Suprapubic skin (tissue), 4 donors: ENCODE measurements at regions not wholly inside any gene's neighbourhood (a gene's known extent, or its start where the extent isn't known, plus 50 kb on each side); places are given as distances from the start of the nearest gene placed in this dataset.

Experiments used
- CTCF ChIP-seq, 2 donors: fragments of 200-600 bp in 1 of 2; fragments of 450-650 bp in 1 of 2; sonication (generic) in 1 of 2; IDR thresholded peaks; one replicate each; pipeline ENCODE4 v1.5.1; 2016 to 2019; ENCODE audit warnings: antibody characterized with exemption in 2 of 2, mild to moderate bottlenecking in 1 of 2, moderate library complexity in 1 of 2
- EP300 ChIP-seq: sonication (generic); formaldehyde crosslinking; IDR thresholded peaks from one replicate; pipeline ENCODE4 v1.6.1; 2017; ENCODE audit warnings: antibody characterized with exemption
- POLR2AphosphoS5 ChIP-seq, 3 donors: sonication (generic); formaldehyde crosslinking; IDR thresholded peaks; one replicate each; pipeline ENCODE4 v1.6.1; 2017; ENCODE audit warnings: antibody characterized with exemption in 3 of 3

DNA sequence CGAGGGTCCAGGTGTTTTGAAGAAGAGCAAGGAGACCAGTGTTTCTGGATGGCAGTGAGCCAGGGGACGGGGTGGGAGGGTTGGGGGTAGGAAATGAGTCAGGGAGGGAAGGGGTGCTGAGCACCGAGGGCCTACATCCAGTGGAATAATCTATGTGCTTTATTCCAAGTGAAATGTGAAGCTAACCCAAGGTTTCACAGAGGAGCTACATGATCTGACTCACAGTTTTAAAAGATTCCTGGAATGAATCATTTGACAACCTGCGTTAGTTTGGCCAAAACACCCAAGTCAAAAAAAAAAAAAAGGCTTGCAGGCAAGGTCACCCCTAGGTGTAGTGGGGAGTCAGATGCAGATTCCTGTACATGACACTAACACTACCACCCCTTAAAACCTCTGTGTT is 419.7 kb upstream of the MEX3C start:
- no peak for TF ChIP-seq CTCF (IDR thresholded peaks at IDR 0.05)
- TF ChIP-seq POLR2AphosphoS5 (IDR thresholded peaks at IDR 0.05) = no peak
- TF ChIP-seq EP300 = no peak
